Tibial nerve (tissue), 4 donors: ENCODE measurements at regions not wholly inside any gene's neighbourhood (a gene's known extent, or its start where the extent isn't known, plus 50 kb on each side); places are given as distances from the start of the nearest gene placed in this dataset.

ENCODE experiments used
- DNase-seq, 2 donors: peaks; one replicate each; pipeline ENCODE4 v3.0.0-alpha.2; 2019; ENCODE audit warnings: low spot score in 2 of 2
- H3K27ac ChIP-seq, 4 donors: fragments of 200-600 bp; sonication (generic) in 3 of 4; one replicate each; pipeline ENCODE4 v1.5.1; 2017 to 2019; ENCODE audit warnings: mild to moderate bottlenecking in 1 of 4
- H3K27me3 ChIP-seq, 2 donors: fragments of 200-600 bp; sonication (generic) in 1 of 2; one replicate each; pipeline versions ENCODE4 v1.5.1 to v1.6.0; 2017 to 2019
- H3K36me3 ChIP-seq, 3 donors: fragments of 200-600 bp; sonication (generic); one replicate each; pipeline ENCODE4 v1.5.1; 2018 to 2019
- H3K4me1 ChIP-seq, 4 donors: fragments of 200-600 bp; sonication (generic) in 3 of 4; one replicate each; pipeline ENCODE4 v1.5.1; 2017 to 2019
- H3K4me3 ChIP-seq, 4 donors: fragments of 200-600 bp; sonication (generic) in 3 of 4; one replicate each; pipeline ENCODE4 v1.5.1; 2017 to 2019; ENCODE audit warnings: mild to moderate bottlenecking in 1 of 4, moderate library complexity in 1 of 4
- H3K9me3 ChIP-seq, 4 donors: fragments of 200-600 bp; sonication (generic) in 3 of 4; one replicate each; pipeline ENCODE4 v1.5.1; 2017 to 2019
- CTCF ChIP-seq, 5 experiments: fragments of 200-600 bp in 3 of 5; fragments of 450-650 bp in 2 of 5; sonication (generic) in 3 of 5; IDR thresholded peaks; one replicate each; pipeline ENCODE4 v1.5.1; 2016 to 2019; ENCODE audit warnings: antibody characterized with exemption in 5 of 5, mild to moderate bottlenecking in 3 of 5, moderate library complexity in 2 of 5
- EP300 ChIP-seq, 2 donors: sonication (generic); formaldehyde crosslinking; IDR thresholded peaks; one replicate each; pipeline ENCODE4 v1.6.1; 2017; ENCODE audit warnings: antibody characterized with exemption in 2 of 2, mild to moderate bottlenecking in 1 of 2
- POLR2A ChIP-seq, 2 donors: fragments of 450-650 bp; IDR thresholded peaks; one replicate each; pipeline ENCODE4 v1.6.1; 2017; ENCODE audit warnings: antibody characterized with exemption in 2 of 2, mild to moderate bottlenecking in 2 of 2, moderate library complexity in 2 of 2
- WGBS, 2 donors: methylation state at CpG; one replicate each; pipeline ENCODE4 v1.1.5; 2018; 5-methylcytosine and 5-hydroxymethylcytosine counted together

- H3K4me3 ChIP-seq: no peak overlapping the region
- no peak for TF ChIP-seq POLR2A (IDR thresholded peaks at IDR 0.05)
- no peak for TF ChIP-seq CTCF (IDR thresholded peaks at IDR 0.05)
- no peak for TF ChIP-seq EP300 (IDR thresholded peaks at IDR 0.05)
- H3K4me1 ChIP-seq: peaks cover 0 to 4% (median 0%) of the 10 kb centered on the region in 4 donors
- 71 to 88% methylated on average over 4 of the region's 4 CpGs for WGBS, 2 donors
- H3K9me3 ChIP-seq: no peaks in the 10 kb centered on the region
- H3K27ac ChIP-seq: no peak overlapping the region
- H3K36me3 ChIP-seq: no peaks in the 10 kb centered on the region
- H3K27me3 ChIP-seq: no peaks in the 10 kb centered on the region
- DNase-seq: no peak
Measured at GRCh38 chr13:72540881-72541280, 186.5 kb downstream of the MZT1 start.

GRCh38 chr13:72539925-72540324 is 187.5 kb downstream of the MZT1 start:
- TF ChIP-seq CTCF (IDR thresholded peaks at IDR 0.05) (no peak), EP300 (IDR thresholded peaks at IDR 0.05) (no peak), POLR2A (IDR thresholded peaks at IDR 0.05) (no peak)
- Histone ChIP-seq H3K4me1 (peaks cover 0 to 4% (median 0%) of the 10 kb centered on the region in 4 donors), H3K27me3 (no peaks in the 10 kb centered on the region), H3K9me3 (no peaks in the 10 kb centered on the region), H3K36me3 (no peaks in the 10 kb centered on the region), H3K4me3 (no peak overlapping the region), H3K27ac (no peak overlapping the region)
- 43 to 54% methylated on average over 1 of the region's 1 CpG for WGBS, 2 donors
- no peak for DNase-seq

DNA sequence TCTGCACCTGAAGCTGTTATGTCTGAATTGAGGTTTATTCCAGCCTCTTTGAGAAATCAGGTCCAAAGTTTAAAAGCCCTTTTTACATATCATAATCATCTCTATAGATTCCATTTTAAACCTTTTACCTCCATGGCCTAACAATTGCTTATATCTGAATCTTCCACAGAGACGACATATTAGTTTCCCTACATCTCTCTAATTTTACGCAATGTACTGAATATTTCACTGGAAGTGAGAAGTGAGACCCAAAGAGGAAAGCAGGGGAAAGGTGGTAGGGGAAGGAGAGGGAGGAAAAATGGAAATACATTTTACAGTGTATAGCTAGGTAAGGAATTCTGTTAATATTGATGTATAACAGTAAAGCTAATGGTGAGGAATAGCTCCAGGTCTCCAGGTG is 189.6 kb downstream of the MZT1 start:
- DNase-seq: no peak
- Histone ChIP-seq H3K36me3 (no peaks in the 10 kb centered on the region), H3K4me3 (no peak overlapping the region), H3K27me3 (no peaks in the 10 kb centered on the region), H3K27ac (no peak overlapping the region), H3K9me3 (no peaks in the 10 kb centered on the region), H3K4me1 (peaks cover 0 to 4% (median 0%) of the 10 kb centered on the region in 4 donors)
- TF ChIP-seq POLR2A (IDR thresholded peaks at IDR 0.05): no peak
- TF ChIP-seq CTCF (IDR thresholded peaks at IDR 0.05): no peak
- no peak for TF ChIP-seq EP300 (IDR thresholded peaks at IDR 0.05)
- 99% methylated on average over 2 of the region's 2 CpGs for WGBS, 2 donors

GRCh38 chr13:72537395-72537780 is 190.0 kb downstream of the MZT1 start:
- no peaks in the 10 kb centered on the region for H3K36me3 ChIP-seq
- H3K4me1 ChIP-seq: peaks cover 0 to 4% (median 0%) of the 10 kb centered on the region in 4 donors
- no peak for DNase-seq
- no peaks in the 10 kb centered on the region for H3K27me3 ChIP-seq
- H3K9me3 ChIP-seq: no peaks in the 10 kb centered on the region
- WGBS, 2 donors: 32 to 41% methylated on average over 2 of the region's 2 CpGs
- no peak overlapping the region for H3K27ac ChIP-seq
- no peak for TF ChIP-seq CTCF (IDR thresholded peaks at IDR 0.05)
- no peak for TF ChIP-seq EP300 (IDR thresholded peaks at IDR 0.05)
- no peak for TF ChIP-seq POLR2A (IDR thresholded peaks at IDR 0.05)
- no peak overlapping the region for H3K4me3 ChIP-seq

GRCh38 chr13:72536714-72537394 is 190.6 kb downstream of the MZT1 start:
- no peaks in the 10 kb centered on the region for H3K9me3 ChIP-seq
- 62 to 64% methylated on average over 11 of the region's 11 CpGs for WGBS, 2 donors
- no peaks in the 10 kb centered on the region for H3K36me3 ChIP-seq
- peaks cover 0 to 4% (median 0%) of the 10 kb centered on the region in 4 donors for H3K4me1 ChIP-seq
- no peak for DNase-seq
- H3K27me3 ChIP-seq: no peaks in the 10 kb centered on the region
- TF ChIP-seq CTCF (IDR thresholded peaks at IDR 0.05): no peak
- no peak for TF ChIP-seq EP300 (IDR thresholded peaks at IDR 0.05)
- no peak for TF ChIP-seq POLR2A (IDR thresholded peaks at IDR 0.05)
- no peak overlapping the region for H3K27ac ChIP-seq
- H3K4me3 ChIP-seq: no peak overlapping the region
